SK-N-SH (cell line): ENCODE measurements at regions not wholly inside any gene's neighbourhood (a gene's known extent, or its start where the extent isn't known, plus 50 kb on each side); places are given as distances from the start of the nearest gene placed in this dataset.

Experiments used
- CTCF ChIA-PET: fragments of 300-600, 350-600 bp; formaldehyde crosslinking; extraction: SDS; loops from one replicate; lab custom pipeline; 2021; lab: Yijun Ruan, JAX
- POLR2A ChIA-PET: fragments of 350-600 bp; sonication (Branson Sonifier 250); formaldehyde crosslinking; extraction: SDS; loops from one replicate; lab custom pipeline; 2020; ENCODE audit warnings: antibody characterized with exemption, inconsistent platforms; lab: Yijun Ruan, JAX
- DNase-seq: peaks from one replicate; pipeline ENCODE4 v3.0.0; 2012
- H2AFZ ChIP-seq: fragments of 200-600 bp; sonication (generic); 2 replicates; pipeline ENCODE4 v1.8.1; 2016; ENCODE audit warnings: antibody characterized with exemption, mild to moderate bottlenecking, low read depth
- H3F3A ChIP-seq: fragments of 200-600 bp; sonication (generic); replicated peaks from 2 replicates; pipeline ENCODE3; 2016; ENCODE audit warnings: antibody characterized with exemption, mild to moderate bottlenecking; ENCODE audit not compliant: insufficient read depth
- H3K27ac ChIP-seq, 2 experiments: fragments of 200-500 bp in 1 of 2; fragments of 200-600 bp in 1 of 2; sonication (Bioruptor generic) in 1 of 2; sonication (generic), shearing (Covaris generic) in 1 of 2; 2 replicates each; pipeline versions ENCODE4 v1.5.1 to v1.6.1; 2014 to 2016; ENCODE audit warnings: low read depth in 2 of 2, inconsistent platforms in 1 of 2, low read length in 1 of 2, mild to moderate bottlenecking in 1 of 2, mixed read lengths in 1 of 2
- H3K27me3 ChIP-seq: fragments of 200-600 bp; sonication (generic), shearing (Covaris generic); 2 replicates; pipeline ENCODE4 v1.6.1; 2016; ENCODE audit warnings: mixed run types; ENCODE audit not compliant: insufficient read depth
- H3K36me3 ChIP-seq, 2 experiments: fragments of 200-500 bp in 1 of 2; fragments of 200-600 bp in 1 of 2; sonication (Bioruptor generic) in 1 of 2; sonication (generic) in 1 of 2; replicated peaks in 1 of 2; 2 replicates each; pipeline versions ENCODE3 to v1.5.1; 2014 to 2016; ENCODE audit warnings: low read length in 1 of 2, mild to moderate bottlenecking in 1 of 2; ENCODE audit not compliant: insufficient read depth in 2 of 2, control insufficient read depth in 1 of 2
- H3K4me1 ChIP-seq, 2 experiments: fragments of 200-500 bp in 1 of 2; fragments of 200-600 bp in 1 of 2; sonication (Bioruptor generic) in 1 of 2; sonication (generic), shearing (Covaris generic) in 1 of 2; 2 replicates each; pipeline versions ENCODE4 v1.5.1 to v1.6.1; 2014 to 2016; ENCODE audit warnings: low read depth in 1 of 2, low read length in 1 of 2, mixed run types in 1 of 2; ENCODE audit not compliant: insufficient read depth in 2 of 2, control insufficient read depth in 1 of 2
- H3K4me2 ChIP-seq: fragments of 200-600 bp; sonication (generic), shearing (Covaris generic); 2 replicates; pipeline ENCODE4 v1.6.1; 2017; ENCODE audit warnings: mixed run types
- H3K4me3 ChIP-seq, 2 experiments: fragments of 200-500 bp in 1 of 2; fragments of 200-600 bp in 1 of 2; sonication (Bioruptor generic) in 1 of 2; sonication (generic), shearing (Covaris generic) in 1 of 2; 2 replicates each; pipeline versions ENCODE4 v1.5.1 to v1.8.1; 2014 to 2016; ENCODE audit warnings: low read depth in 2 of 2, inconsistent platforms in 1 of 2, low read length in 1 of 2, mild to moderate bottlenecking in 1 of 2, mixed read lengths in 1 of 2, moderate library complexity in 1 of 2
- H3K79me2 ChIP-seq: fragments of 200-600 bp; sonication (generic); 2 replicates; pipeline ENCODE4 v1.8.1; 2017; ENCODE audit warnings: mild to moderate bottlenecking; ENCODE audit not compliant: insufficient read depth
- H3K9ac ChIP-seq: fragments of 200-600 bp; sonication (generic); 2 replicates; pipeline ENCODE4 v1.6.1; 2017; ENCODE audit warnings: mixed run types
- H3K9me2 ChIP-seq: fragments of 200-600 bp; sonication (generic); 2 replicates; pipeline ENCODE4 v1.6.1; 2017; ENCODE audit warnings: mixed run types
- H3K9me3 ChIP-seq: fragments of 200-600 bp; sonication (generic); 2 replicates; pipeline ENCODE4 v1.6.1; 2017; ENCODE audit warnings: mixed run types, mild to moderate bottlenecking, moderate library complexity
- H4K20me1 ChIP-seq: fragments of 200-600 bp; sonication (generic); 2 replicates; pipeline ENCODE4 v1.6.1; 2017; ENCODE audit warnings: mild to moderate bottlenecking, mixed run types; ENCODE audit not compliant: insufficient read depth
- CHD2 ChIP-seq: fragments of 150-350 bp; IDR thresholded peaks from 2 replicates; pipeline ENCODE4 v1.6.1; 2018; ENCODE audit warnings: low read length; ENCODE audit not compliant: partially characterized antibody
- ELF1 ChIP-seq: IDR thresholded peaks from 2 replicates; pipeline ENCODE4 v1.4.0; 2012
- EP300 ChIP-seq, 2 experiments: IDR thresholded peaks; 2 replicates each; pipeline versions ENCODE4 v1.4.0 to v1.6.1; 2012; ENCODE audit warnings: borderline replicate concordance in 1 of 2, low read depth in 1 of 2, low read length in 1 of 2
- EZH2phosphoT487 ChIP-seq: fragments of 200-600 bp; sonication (generic); IDR thresholded peaks from 2 replicates; pipeline ENCODE4 v1.6.1; 2017; ENCODE audit warnings: low read depth, mixed run types, mild to moderate bottlenecking, antibody characterized with exemption, moderate library complexity, borderline replicate concordance
- FOSL2 ChIP-seq: IDR thresholded peaks from 2 replicates; pipeline ENCODE4 v1.4.0; 2012; ENCODE audit warnings: low read depth, mild to moderate bottlenecking, moderate library complexity, borderline replicate concordance
- FOXM1 ChIP-seq: IDR thresholded peaks from 2 replicates; pipeline ENCODE4 v1.4.0; 2012; ENCODE audit warnings: low read depth, mild to moderate bottlenecking
- GATA2 ChIP-seq: sonication (generic); formaldehyde crosslinking; IDR thresholded peaks from 2 replicates; pipeline ENCODE4 v1.5.0; 2020; ENCODE audit warnings: mild to moderate bottlenecking, missing genetic modification reagents
- MXI1 ChIP-seq: IDR thresholded peaks from 2 replicates; pipeline ENCODE4 v1.6.1; 2012; ENCODE audit warnings: mild to moderate bottlenecking, low read depth, low read length, improper control_type of control experiment
- NFIC ChIP-seq: IDR thresholded peaks from 2 replicates; pipeline ENCODE4 v1.4.0; 2012; ENCODE audit warnings: borderline replicate concordance
- NRF1 ChIP-seq: IDR thresholded peaks from 2 replicates; pipeline ENCODE4 v1.6.1; 2012; ENCODE audit warnings: low read depth, mild to moderate bottlenecking, low read length
- POLR2AphosphoS5 ChIP-seq: IDR thresholded peaks from 2 replicates; pipeline ENCODE4 v1.6.1; 2012; ENCODE audit warnings: low read depth, low read length
- RCOR1 ChIP-seq: fragments of 150-350 bp; IDR thresholded peaks from 2 replicates; pipeline ENCODE4 v1.6.1; 2017; ENCODE audit warnings: antibody characterized with exemption, low read length
- RFX5 ChIP-seq: IDR thresholded peaks from 2 replicates; pipeline ENCODE4 v1.6.1; 2012; ENCODE audit warnings: mild to moderate bottlenecking, improper control_type of control experiment, low read length
- SIN3A ChIP-seq: IDR thresholded peaks from 2 replicates; pipeline ENCODE4 v1.6.1; 2012; ENCODE audit warnings: low read depth, mild to moderate bottlenecking, low read length, moderate library complexity, borderline replicate concordance
- TAF1 ChIP-seq: IDR thresholded peaks from 2 replicates; pipeline ENCODE4 v1.6.1; 2012; ENCODE audit warnings: low read depth, mild to moderate bottlenecking, low read length, moderate library complexity, borderline replicate concordance
- TCF12 ChIP-seq: IDR thresholded peaks from 2 replicates; pipeline ENCODE4 v1.4.0; 2012
- TEAD4 ChIP-seq: IDR thresholded peaks from 2 replicates; pipeline ENCODE4 v1.4.0; 2012; ENCODE audit warnings: mild to moderate bottlenecking, borderline replicate concordance; ENCODE audit not compliant: insufficient read depth
- WGBS: methylation state at CpG from one replicate; pipeline ENCODE4 v1.1.6; 2017; ENCODE audit warnings: low lambda C conversion rate; 5-methylcytosine and 5-hydroxymethylcytosine counted together
- TF ChIP-seq, protein P1 (sequence below): IDR thresholded peaks from 2 replicates; pipeline ENCODE4 v1.4.0; 2012; ENCODE audit warnings: low read depth, borderline replicate concordance
- TF ChIP-seq, protein P2 (sequence below): IDR thresholded peaks from 2 replicates; pipeline ENCODE4 v1.4.0; 2012; ENCODE audit warnings: low read depth
- TF ChIP-seq, protein P3 (sequence below): IDR thresholded peaks from 2 replicates; pipeline ENCODE4; 2012
- TF ChIP-seq, protein P4 (sequence below): fragments of 150-350 bp; IDR thresholded peaks from 2 replicates; pipeline ENCODE4 v1.6.1; 2016; ENCODE audit warnings: mild to moderate bottlenecking, low read depth, low read length

DNA sequence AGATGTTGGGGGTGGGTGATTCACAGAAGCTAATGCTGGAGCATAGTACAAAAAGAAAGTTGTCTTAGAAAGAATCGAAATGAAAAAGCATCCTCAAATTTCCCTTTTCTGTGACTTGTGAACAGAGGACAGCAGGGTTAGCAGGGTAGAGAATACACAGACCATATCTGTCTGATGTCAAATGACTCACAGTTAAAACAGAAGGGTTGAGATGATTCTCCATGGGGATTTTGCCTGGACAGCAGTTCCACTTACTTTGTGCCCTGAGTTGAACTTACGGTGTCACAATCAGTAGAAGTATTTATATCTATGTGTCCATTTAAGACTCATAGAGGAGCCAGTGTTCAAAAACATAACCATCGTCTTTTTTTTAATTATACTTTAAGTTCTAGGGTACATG is 801.6 kb downstream of the KCTD16 start:
- no peak overlapping the region for H2AFZ ChIP-seq
- H4K20me1 ChIP-seq: no peaks in the 10 kb centered on the region
- H3K9me3 ChIP-seq: no peaks in the 10 kb centered on the region
- H3K9me2 ChIP-seq: no peaks in the 10 kb centered on the region
- H3K9ac ChIP-seq: no peak overlapping the region
- DNase-seq: no peak
- H3K27me3 ChIP-seq: no peaks in the 10 kb centered on the region
- WGBS: 33% methylated on average over 3 of the region's 3 CpGs
- H3K4me2 ChIP-seq: no peak overlapping the region
- no peaks in the 10 kb centered on the region for H3K79me2 ChIP-seq
- H3K4me3 ChIP-seq: no peak overlapping the region
- TF ChIP-seq SIN3A (no peak), TCF12 (no peak), NFIC (no peak), ELF1 (no peak)
- TF ChIP-seq, protein P1, sequence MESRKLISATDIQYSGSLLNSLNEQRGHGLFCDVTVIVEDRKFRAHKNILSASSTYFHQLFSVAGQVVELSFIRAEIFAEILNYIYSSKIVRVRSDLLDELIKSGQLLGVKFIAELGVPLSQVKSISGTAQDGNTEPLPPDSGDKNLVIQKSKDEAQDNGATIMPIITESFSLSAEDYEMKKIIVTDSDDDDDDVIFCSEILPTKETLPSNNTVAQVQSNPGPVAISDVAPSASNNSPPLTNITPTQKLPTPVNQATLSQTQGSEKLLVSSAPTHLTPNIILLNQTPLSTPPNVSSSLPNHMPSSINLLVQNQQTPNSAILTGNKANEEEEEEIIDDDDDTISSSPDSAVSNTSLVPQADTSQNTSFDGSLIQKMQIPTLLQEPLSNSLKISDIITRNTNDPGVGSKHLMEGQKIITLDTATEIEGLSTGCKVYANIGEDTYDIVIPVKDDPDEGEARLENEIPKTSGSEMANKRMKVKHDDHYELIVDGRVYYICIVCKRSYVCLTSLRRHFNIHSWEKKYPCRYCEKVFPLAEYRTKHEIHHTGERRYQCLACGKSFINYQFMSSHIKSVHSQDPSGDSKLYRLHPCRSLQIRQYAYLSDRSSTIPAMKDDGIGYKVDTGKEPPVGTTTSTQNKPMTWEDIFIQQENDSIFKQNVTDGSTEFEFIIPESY: no peak
- H3F3A ChIP-seq: no peaks in the 10 kb centered on the region
- no peaks in the 10 kb centered on the region for H3K36me3 ChIP-seq
- CTCF ChIA-PET: no interaction called here
- H3K4me1 ChIP-seq: no peaks in the 10 kb centered on the region
- no peak overlapping the region for H3K27ac ChIP-seq
- POLR2A ChIA-PET: no interaction called here

DNA sequence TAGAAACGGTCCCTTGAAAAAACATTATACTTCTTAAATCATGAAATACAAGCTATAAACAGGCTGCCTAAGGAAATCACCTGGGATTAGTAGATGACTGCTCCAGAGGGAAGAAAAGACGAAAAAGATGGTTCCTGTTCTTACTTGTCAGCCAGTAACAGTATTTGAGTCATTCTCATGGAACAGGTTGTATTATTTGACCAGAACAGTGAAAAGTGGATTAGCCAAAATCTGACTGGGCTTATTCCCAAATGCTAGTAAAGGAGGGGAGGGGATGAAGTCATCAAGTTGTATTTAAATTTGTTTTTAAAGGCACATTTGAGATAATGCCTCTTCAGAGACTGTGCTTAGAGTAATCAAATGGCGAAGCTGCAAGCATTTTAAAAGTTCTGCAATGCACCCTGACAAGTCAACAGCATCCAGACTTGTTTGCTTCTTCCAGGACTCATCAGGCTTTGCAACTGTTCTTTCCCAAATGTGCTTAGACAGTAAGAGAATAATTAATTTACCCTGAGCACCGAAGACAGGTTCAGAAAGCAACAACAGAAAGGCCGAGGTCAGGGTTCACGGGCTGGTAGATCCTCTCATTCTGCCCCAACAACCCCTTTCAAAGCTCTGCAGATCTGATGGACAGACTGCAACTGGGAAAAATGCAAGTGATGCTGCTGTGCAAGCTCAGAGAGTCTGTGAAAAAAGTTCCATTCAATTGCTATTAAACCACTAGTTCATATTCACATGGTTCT is 800.6 kb downstream of the KCTD16 start:
- Histone ChIP-seq H3K4me1 (no peaks in the 10 kb centered on the region), H2AFZ (no peak overlapping the region), H3K9me3 (no peaks in the 10 kb centered on the region), H3F3A (no peaks in the 10 kb centered on the region), H3K9me2 (no peaks in the 10 kb centered on the region), H3K4me2 (no peak overlapping the region), H3K4me3 (no peak overlapping the region), H3K9ac (no peak overlapping the region), H3K79me2 (no peaks in the 10 kb centered on the region), H3K27me3 (no peaks in the 10 kb centered on the region), H4K20me1 (no peaks in the 10 kb centered on the region), H3K27ac (no peak overlapping the region), H3K36me3 (no peaks in the 10 kb centered on the region)
- TF ChIP-seq GATA2 (CRISPR knock-in tag): no peak
- TF ChIP-seq TEAD4: no peak
- TF ChIP-seq EP300 (IDR thresholded peaks at IDR 0.05; ENCODE audit: borderline replicate concordance in 1 of 2, low read depth in 1 of 2, low read length in 1 of 2): no peak
- TF ChIP-seq, protein P2, sequence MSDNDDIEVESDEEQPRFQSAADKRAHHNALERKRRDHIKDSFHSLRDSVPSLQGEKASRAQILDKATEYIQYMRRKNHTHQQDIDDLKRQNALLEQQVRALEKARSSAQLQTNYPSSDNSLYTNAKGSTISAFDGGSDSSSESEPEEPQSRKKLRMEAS: no peak
- no peak for TF ChIP-seq CHD2
- no peak for TF ChIP-seq RCOR1
- TF ChIP-seq RFX5: no peak
- TF ChIP-seq FOSL2: no peak
- no peak for TF ChIP-seq FOXM1
- TF ChIP-seq EZH2phosphoT487: no peak
- no peak for TF ChIP-seq POLR2AphosphoS5
- TF ChIP-seq TCF12: no peak
- TF ChIP-seq SIN3A: no peak
- TF ChIP-seq ELF1: no peak
- TF ChIP-seq, protein P3, sequence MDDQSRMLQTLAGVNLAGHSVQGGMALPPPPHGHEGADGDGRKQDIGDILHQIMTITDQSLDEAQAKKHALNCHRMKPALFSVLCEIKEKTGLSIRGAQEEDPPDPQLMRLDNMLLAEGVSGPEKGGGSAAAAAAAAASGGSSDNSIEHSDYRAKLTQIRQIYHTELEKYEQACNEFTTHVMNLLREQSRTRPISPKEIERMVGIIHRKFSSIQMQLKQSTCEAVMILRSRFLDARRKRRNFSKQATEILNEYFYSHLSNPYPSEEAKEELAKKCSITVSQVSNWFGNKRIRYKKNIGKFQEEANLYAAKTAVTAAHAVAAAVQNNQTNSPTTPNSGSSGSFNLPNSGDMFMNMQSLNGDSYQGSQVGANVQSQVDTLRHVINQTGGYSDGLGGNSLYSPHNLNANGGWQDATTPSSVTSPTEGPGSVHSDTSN: no peak
- TF ChIP-seq MXI1: no peak
- TF ChIP-seq, protein P1: no peak
- no peak for TF ChIP-seq NRF1
- TF ChIP-seq, protein P4, sequence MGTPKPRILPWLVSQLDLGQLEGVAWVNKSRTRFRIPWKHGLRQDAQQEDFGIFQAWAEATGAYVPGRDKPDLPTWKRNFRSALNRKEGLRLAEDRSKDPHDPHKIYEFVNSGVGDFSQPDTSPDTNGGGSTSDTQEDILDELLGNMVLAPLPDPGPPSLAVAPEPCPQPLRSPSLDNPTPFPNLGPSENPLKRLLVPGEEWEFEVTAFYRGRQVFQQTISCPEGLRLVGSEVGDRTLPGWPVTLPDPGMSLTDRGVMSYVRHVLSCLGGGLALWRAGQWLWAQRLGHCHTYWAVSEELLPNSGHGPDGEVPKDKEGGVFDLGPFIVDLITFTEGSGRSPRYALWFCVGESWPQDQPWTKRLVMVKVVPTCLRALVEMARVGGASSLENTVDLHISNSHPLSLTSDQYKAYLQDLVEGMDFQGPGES: no peak
- TF ChIP-seq TAF1: no peak
- ChIA-PET POLR2A (no interaction called here), CTCF (no interaction called here)
- no peak for DNase-seq
- 15% methylated on average over 6 of the region's 6 CpGs for WGBS
